DMS79 treated with DMSO at 0.1 percent for 48 hours (cell line): ENCODE measurements at regions not wholly inside any gene's neighbourhood (a gene's known extent, or its start where the extent isn't known, plus 50 kb on each side); places are given as distances from the start of the nearest gene placed in this dataset.

Source experiments
- DNase-seq: peaks from one replicate; lab custom pipeline; 2025; lab: John Stamatoyannopoulos, UW

DNA sequence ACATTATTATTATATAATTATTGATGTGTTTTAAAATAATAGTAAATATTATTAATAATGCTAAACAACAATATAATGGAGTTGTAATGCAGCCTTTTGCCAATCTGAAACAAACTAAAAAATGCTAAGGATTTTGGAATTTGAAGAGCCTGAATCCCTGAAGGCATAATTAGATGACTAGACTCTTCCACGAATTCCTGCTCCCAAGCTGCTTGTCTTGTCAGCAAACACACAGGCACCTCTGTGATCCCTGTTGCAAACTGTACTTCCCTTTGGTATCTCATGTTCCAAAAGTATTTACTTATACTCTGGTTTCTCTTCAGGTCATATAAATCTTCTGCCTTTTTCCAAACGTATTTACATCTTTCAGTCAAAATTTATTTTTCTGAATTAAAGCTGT, 1862.4 kb downstream of the OLFM4 start:
- DNase-seq: no peak

DNA sequence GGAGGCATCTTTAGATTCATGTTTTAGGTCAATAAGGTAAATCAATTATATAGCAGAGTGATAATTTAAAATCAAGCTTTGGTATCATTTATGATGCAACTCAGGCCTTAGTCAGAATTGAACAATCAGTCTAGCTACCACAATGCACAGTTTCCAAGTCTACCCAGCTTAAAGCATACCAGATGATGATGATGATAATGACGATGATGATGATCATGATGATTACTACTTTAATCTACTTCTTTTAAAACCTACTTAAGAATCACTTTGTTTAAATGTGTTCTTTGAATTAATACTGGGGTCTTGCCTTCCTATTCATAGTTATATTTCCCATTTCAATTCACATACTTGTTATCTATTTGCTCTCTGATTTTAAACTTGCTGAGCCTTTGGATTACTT, 1872.7 kb downstream of the OLFM4 start:
- DNase-seq: no peak

GRCh38 chr13:54912367-54912766, 1883.8 kb downstream of the OLFM4 start:
- DNase-seq: no peak

GRCh38 chr13:54913668-54914067, 1885.1 kb downstream of the OLFM4 start:
- DNase-seq: no peak

GRCh38 chr13:54927538-54927937, 1898.9 kb downstream of the OLFM4 start:
- no peak for DNase-seq

DNA sequence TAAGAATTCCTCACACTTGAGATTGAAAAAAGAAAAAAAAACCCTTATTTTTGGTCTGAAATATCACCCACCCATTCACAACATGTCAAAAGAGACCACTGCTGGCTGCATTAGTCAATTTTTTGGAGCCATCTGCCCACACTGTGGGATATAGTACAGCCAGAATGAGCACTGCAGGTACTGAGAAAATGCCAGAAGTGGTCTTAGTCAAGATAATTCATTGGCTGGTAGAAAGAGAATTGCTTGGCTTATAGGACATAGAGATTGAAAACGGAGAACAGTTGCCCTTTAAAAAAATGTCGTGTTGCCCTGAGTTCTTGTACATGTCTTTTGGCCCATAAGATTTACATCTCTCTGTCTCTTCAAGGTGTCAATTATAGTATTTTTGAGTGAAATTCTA, 1899.5 kb downstream of the OLFM4 start:
- DNase-seq: no peak

DNA sequence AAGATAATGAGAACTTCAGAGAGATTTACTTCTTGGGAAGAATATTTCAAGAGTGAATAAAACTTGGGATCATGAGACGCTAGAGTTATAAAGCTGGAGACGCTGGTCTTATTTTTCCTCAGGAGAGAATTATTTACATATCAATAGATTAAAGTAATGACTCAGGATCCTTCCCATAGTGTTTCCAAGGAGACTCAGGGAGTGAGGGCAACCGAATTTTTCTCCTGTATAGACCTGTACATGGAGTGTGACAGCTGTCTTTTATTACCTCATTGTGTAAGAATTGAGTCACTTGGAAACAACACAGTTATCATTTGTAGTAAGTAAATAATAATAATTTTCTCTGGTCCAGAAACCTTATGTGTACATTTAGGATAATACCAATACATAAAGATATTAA, 1905.5 kb downstream of the OLFM4 start:
- DNase-seq: no peak

GRCh38 chr13:54945973-54946372, 1917.4 kb downstream of the OLFM4 start:
- no peak for DNase-seq

DNA sequence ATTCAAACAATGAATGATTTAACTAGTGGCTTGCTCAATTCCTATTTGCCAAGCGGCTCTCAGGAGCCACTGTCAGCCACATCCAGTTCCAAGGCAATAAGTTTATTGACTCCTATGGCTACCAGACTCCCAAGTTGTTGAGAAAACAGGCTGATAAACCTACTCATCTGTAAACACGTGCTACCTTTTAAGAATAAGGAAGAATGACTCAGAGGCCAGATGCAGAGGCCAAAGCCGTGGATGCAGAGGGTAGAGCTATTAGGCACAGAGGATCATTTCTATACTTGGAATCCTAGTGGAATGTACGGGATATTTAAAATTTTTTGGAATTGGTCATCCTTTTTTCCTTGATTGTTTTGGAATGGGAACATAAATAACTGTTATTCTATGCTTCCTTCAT, 1921.1 kb downstream of the OLFM4 start:
- DNase-seq: no peak

DNA sequence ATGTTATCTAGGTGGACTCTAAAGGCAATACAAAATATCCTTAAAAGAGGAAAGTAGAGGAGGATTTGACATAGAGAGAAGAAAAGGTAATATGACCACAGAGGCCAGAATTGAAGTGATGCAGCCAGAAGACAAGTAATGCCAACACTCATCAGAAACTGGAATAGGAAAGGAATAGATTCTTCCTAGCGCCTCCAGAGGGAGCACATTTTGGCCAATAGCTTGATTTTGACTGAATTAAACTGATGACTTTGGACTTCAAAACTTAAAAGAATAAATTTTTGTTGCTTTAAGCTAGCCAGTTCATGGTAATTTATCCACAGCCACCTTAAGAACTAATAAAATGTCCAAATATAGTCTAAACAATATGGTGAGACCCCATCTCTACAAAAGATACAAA, 1921.9 kb downstream of the OLFM4 start:
- DNase-seq: no peak

- DNase-seq: no peak
These were observed 1925.2 kb downstream of the OLFM4 start for GRCh38 chr13:54953786-54954185.

GRCh38 chr13:54958781-54959180, 1930.2 kb downstream of the OLFM4 start:
- no peak for DNase-seq

DNA sequence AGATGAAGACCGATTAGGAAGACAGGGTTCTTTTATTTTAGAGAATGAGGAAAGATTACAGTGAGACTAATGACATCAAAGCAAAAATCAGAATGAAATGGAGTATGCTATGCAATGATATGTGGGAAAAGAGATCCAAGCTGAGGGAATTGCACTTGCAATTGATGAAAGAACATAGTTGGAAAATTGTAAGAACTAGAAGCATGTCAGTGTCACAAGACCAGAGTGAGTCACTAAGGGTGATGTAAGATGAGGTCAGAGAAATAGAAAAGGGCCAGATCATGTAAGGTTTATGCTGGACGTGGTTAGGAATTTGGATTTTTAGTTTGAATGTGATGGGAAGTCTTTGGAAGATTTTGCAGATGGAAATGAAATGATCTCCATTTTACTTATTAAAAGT, 1937.3 kb downstream of the OLFM4 start:
- DNase-seq: no peak

- no peak for DNase-seq
These were observed 1944.2 kb downstream of the OLFM4 start for GRCh38 chr13:54972838-54973237.

DNA sequence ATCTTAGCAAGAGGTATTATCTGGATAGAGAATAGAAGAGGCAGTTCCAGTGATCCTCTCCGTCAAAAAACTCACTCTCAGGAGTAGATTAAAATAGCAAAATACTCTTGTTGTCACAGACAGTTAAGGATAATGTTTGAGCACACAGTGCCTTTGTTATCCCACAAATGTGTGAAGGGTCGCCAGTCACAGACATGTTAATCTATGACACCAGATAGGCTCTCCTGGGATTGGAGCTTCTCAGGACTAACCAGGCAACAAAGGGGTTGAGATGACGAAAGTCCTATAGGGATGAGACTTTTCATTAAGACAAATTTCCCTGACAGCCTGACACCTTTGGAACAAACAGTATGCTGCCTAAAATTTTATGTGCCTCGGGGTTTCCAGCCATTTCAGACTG, 1947.1 kb downstream of the OLFM4 start:
- DNase-seq: no peak

DNA sequence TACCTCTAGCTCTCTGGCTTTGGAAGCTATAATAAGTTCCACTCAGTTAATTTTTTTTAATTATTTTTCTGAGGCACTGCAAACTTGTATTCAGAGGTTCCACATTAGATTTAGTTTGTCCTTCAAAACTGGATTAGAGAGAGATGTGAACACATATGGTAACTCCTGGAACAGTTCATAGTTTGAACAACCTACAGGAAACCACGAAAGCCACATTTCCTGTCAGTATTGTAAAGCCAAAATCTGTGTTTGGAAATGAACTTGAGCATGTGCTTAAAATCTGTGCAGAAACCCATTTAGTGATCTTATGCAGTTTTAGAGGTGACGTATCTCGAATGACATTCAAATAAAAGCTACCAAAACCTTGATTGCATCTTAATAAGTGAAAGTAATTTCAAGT, 1952.0 kb downstream of the OLFM4 start:
- no peak for DNase-seq

DNA sequence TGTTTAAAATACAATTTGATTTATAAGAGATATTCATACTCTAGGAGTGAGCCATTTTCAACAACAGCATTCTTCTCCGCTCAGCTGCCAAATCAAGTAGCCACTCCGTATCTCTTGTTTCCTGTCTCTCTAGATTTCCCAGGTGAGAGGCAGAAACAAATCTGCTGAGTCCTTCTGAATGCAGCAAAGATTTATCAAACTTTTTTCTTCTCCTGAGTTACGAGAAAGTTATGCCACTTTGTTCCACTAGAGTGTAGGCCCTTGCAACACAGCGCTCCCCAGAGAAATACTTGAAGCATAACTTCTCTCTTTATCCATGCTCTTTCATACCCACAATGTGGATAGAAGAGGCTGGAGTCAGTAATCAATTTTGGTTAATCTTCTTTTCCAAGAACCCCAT, 1960.8 kb downstream of the OLFM4 start:
- DNase-seq: no peak

GRCh38 chr13:54999399-54999907, 1970.8 kb downstream of the OLFM4 start:
- DNase-seq: no peak

DNA sequence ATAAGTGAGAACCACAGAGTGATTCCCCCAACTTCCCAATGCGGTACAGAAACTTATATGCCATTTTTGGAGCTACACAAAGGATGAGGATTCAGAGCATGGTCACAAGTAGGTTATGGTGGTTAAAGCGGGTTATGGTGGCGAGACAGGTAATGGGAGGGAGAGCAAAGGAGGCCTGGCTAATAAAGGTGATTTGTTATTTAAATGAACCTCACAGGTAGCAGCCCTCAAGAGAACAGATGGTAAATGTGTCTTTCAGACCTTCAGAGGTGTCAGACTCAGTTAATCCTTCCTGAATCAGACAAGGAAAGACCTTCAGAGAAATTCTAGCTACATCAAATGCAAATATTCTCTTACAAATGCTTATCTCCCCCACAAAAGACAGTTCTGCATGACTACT, 1971.4 kb downstream of the OLFM4 start:
- no peak for DNase-seq

- DNase-seq: no peak
These were observed 1972.2 kb downstream of the OLFM4 start for GRCh38 chr13:55000844-55001243.

- DNase-seq: no peak
These were observed 1973.3 kb downstream of the OLFM4 start for GRCh38 chr13:55001881-55002280.

DNA sequence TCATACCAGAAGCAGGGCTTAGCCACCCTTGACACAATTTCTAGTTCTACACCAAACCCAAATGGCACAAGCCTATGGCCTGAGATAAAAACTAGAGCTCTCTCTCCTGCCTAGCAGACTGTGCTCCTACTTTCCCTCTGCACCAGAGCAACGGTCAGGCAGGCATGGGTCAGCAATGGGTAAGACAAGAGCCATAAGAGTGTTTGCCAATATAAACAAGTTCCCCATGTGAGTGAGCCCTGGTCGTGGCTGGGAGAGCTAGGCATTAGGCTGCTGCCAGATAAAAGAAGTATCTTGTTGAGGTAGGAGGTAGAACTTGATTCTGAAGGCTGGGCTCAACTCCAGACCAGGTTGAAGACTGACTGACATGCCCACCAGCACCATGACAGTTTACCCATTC, 1979.1 kb downstream of the OLFM4 start:
- no peak for DNase-seq

- no peak for DNase-seq
These were observed 1984.4 kb downstream of the OLFM4 start for GRCh38 chr13:55013051-55013450.

DNA sequence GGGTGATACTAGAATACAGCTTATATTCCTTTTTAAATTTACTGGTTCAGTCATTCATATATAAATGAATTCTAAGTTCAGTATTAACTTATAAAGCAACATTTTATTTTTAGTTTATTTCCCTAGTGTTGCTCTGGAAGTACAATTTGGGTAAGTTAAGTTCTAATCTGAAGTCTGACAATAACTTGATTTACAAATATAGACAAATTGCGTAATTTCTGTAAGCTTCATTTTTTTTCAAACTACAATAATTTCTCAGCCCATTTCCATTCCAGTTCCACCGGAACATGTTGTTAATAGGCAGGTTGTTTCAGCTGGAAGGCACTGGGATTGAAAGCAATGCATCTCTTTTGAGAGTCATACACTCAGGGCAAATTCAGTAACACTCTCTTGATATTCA, 2000.7 kb downstream of the OLFM4 start:
- DNase-seq: no peak

DNA sequence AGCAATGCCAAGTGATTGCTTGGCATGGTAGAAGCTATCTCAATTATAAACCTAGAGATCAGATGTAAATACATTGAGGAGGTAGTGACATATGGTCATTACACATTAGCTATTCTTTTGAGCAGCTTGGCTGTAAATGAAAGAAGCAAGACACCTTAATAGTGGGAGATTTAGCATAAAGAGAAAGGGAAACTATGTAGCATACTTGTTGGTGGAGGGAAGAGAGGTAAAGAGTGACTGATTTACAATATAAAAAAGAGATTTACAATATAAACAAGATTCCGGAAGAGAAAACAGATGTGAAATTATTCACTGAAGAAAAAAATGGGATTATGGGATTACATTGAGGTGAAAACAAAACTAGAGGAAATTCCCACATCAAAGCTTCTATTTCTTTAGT, 2009.6 kb downstream of the OLFM4 start:
- DNase-seq: no peak
